GM12872 (cell line): ENCODE measurements at regions not wholly inside any gene's neighbourhood (a gene's known extent, or its start where the extent isn't known, plus 50 kb on each side); places are given as distances from the start of the nearest gene placed in this dataset.

ENCODE experiments used
- CTCF ChIP-seq: IDR thresholded peaks from 3 replicates; pipeline ENCODE4 v1.5.1; 2011; ENCODE audit warnings: low read depth, mild to moderate bottlenecking, low read length, moderate library complexity; ENCODE audit not compliant: insufficient read depth

GRCh38 chr5:60219921-60220320 is 326.4 kb upstream of the PDE4D start:
- TF ChIP-seq CTCF: no peak

DNA sequence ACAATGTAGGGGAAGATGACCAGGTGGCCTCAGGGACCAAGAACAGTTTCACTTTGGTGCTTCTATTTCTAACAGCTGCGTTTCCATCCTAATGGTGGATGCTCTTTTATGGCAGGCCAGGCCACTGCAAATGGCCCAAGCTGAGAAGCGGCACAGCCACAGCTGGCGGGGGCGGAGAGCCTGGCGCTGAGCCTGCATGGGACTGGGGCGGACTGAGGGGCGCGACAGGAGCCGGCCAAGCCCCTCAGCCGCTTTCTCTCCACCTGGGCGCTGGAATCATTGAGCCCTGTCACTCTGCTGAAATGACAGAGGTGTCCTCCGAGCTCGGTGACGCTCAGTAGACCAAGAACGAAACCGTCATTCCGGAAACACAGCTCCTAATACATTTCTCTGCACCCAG is 317.3 kb upstream of the PDE4D start:
- no peak for TF ChIP-seq CTCF

GRCh38 chr5:60209146-60209840 is 315.8 kb upstream of the PDE4D start:
- no peak for TF ChIP-seq CTCF

- no peak for TF ChIP-seq CTCF
Measured at GRCh38 chr5:60208716-60209115, 315.2 kb upstream of the PDE4D start.

DNA sequence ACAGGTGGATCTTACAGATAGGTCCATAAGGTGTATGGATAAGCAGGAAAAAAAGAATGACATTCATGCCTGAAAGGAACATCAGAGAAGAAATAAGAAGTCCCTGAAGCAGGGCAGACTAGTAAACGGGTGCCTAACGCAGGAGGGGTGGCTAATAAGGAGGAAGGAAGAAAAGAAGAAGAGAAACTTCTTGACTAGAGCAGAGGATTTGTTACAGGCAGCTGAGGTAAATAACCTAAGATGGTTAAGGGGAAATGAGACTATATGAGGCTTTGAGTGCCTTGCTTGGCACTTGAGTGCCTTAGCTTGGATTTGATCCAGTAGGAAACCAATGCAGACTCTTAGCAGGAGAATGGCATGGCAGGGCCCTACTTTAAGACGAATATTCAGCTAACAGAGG is 313.5 kb upstream of the PDE4D start:
- no peak for TF ChIP-seq CTCF

GRCh38 chr5:60206234-60206633 is 312.7 kb upstream of the PDE4D start:
- no peak for TF ChIP-seq CTCF

- TF ChIP-seq CTCF: no peak
Measured at GRCh38 chr5:60205071-60205470, 311.5 kb upstream of the PDE4D start.
